ENCODE measurements at regions not wholly inside any gene's neighbourhood (a gene's known extent, or its start where the extent isn't known, plus 50 kb on each side); places are given as distances from the start of the nearest gene placed in this dataset.

- no peak overlapping the region for H3K27ac ChIP-seq
- in situ Hi-C loops (cut with HindIII; ENCODE audit: low pct_ligation_motif_present, low sequenced_read_pairs): no loop called here
- TF ChIP-seq CTCF (IDR thresholded peaks at IDR 0.05; ENCODE audit: low read depth, low read length, missing control alignments): no peak
- no peaks in the 10 kb centered on the region for H3K36me3 ChIP-seq (replicated peaks)
- no peak overlapping the region for H3K4me3 ChIP-seq (ENCODE audit: low read depth, low read length)
- no peaks in the 10 kb centered on the region for H3K27me3 ChIP-seq (replicated peaks)
- DNase-seq: peak; percentile 20
These were observed 261.2 kb upstream of the AJAP1 start for GRCh38 chr1:4393191-4393590.

- no peak for TF ChIP-seq CTCF (IDR thresholded peaks at IDR 0.05; ENCODE audit: low read depth, low read length, missing control alignments)
- Histone ChIP-seq H3K4me3 (ENCODE audit: low read depth, low read length) (no peak overlapping the region), H3K27me3 (replicated peaks) (no peaks in the 10 kb centered on the region), H3K27ac (no peak overlapping the region), H3K36me3 (replicated peaks) (no peaks in the 10 kb centered on the region)
- DNase-seq: no peak
- in situ Hi-C loops (cut with HindIII; ENCODE audit: low pct_ligation_motif_present, low sequenced_read_pairs): no loop called here
These were observed 260.0 kb upstream of the AJAP1 start for GRCh38 chr1:4394366-4394765.

GRCh38 chr1:4395158-4395557, 259.3 kb upstream of the AJAP1 start:
- TF ChIP-seq CTCF (IDR thresholded peaks at IDR 0.05; ENCODE audit: low read depth, low read length, missing control alignments): no peak
- no peak overlapping the region for H3K27ac ChIP-seq
- no peaks in the 10 kb centered on the region for H3K36me3 ChIP-seq (replicated peaks)
- in situ Hi-C loops (cut with HindIII; ENCODE audit: low pct_ligation_motif_present, low sequenced_read_pairs): no loop called here
- no peaks in the 10 kb centered on the region for H3K27me3 ChIP-seq (replicated peaks)
- H3K4me3 ChIP-seq (ENCODE audit: low read depth, low read length): no peak overlapping the region
- DNase-seq: peak; percentile 57

GRCh38 chr1:4395676-4396075, 258.7 kb upstream of the AJAP1 start:
- Histone ChIP-seq H3K36me3 (replicated peaks) (no peaks in the 10 kb centered on the region), H3K4me3 (ENCODE audit: low read depth, low read length) (no peak overlapping the region), H3K27me3 (replicated peaks) (no peaks in the 10 kb centered on the region), H3K27ac (no peak overlapping the region)
- no peak for DNase-seq
- TF ChIP-seq CTCF (IDR thresholded peaks at IDR 0.05; ENCODE audit: low read depth, low read length, missing control alignments): no peak
- in situ Hi-C loops (cut with HindIII; ENCODE audit: low pct_ligation_motif_present, low sequenced_read_pairs): no loop called here

- H3K27me3 ChIP-seq (replicated peaks): no peaks in the 10 kb centered on the region
- H3K4me3 ChIP-seq (ENCODE audit: low read depth, low read length): no peak overlapping the region
- TF ChIP-seq CTCF (IDR thresholded peaks at IDR 0.05; ENCODE audit: low read depth, low read length, missing control alignments): no peak
- H3K27ac ChIP-seq: no peak overlapping the region
- no peaks in the 10 kb centered on the region for H3K36me3 ChIP-seq (replicated peaks)
- no peak for DNase-seq
- in situ Hi-C loops (cut with HindIII; ENCODE audit: low pct_ligation_motif_present, low sequenced_read_pairs): no loop called here
These were observed 257.9 kb upstream of the AJAP1 start for GRCh38 chr1:4396551-4396950.

GRCh38 chr1:4397196-4397595, 257.2 kb upstream of the AJAP1 start:
- no peak overlapping the region for H3K4me3 ChIP-seq (ENCODE audit: low read depth, low read length)
- H3K27me3 ChIP-seq (replicated peaks): no peaks in the 10 kb centered on the region
- no peaks in the 10 kb centered on the region for H3K36me3 ChIP-seq (replicated peaks)
- no peak for TF ChIP-seq CTCF (IDR thresholded peaks at IDR 0.05; ENCODE audit: low read depth, low read length, missing control alignments)
- in situ Hi-C loops (cut with HindIII; ENCODE audit: low pct_ligation_motif_present, low sequenced_read_pairs): no loop called here
- DNase-seq: no peak
- H3K27ac ChIP-seq: no peak overlapping the region

Measured in brain microvascular endothelial cell (primary cell).